ENCODE measurements at regions not wholly inside any gene's neighbourhood (a gene's known extent, or its start where the extent isn't known, plus 50 kb on each side); places are given as distances from the start of the nearest gene placed in this dataset.

DNA sequence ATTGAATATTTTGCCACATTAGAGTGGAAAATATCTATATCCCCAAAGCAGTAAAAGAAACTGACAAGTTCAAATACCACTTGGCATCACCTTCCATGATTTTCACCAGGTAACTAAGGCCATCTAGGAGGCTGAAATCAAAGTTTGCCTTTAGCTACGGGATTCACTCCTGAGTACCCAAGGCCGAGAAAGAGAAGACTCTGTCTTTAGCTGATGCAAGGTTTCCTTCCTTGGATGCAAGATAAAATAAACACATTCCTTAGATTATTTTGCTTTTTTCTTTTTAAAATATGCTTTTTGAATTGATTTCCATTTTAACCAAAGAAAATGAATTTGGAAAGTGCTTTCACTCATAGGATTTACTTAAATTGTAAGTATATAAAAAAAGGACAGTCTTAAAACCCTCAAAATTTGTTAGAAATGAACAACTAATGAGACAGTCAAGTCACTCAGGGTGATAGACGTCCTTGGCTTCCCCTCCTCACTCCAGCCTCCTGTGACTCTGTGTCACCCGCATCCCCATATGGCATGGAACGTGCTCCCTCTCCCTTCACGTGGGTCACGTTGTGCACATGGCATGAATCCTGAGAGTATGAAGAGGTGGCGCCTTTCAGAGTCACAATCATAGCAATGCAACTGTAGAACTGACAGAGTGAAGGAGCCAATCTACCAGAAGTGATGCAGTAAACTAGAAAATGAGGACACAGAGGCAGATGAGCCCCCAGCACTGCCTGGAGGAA, 148.4 kb downstream of the RTP4 start:
- no peak overlapping the region for H3K4me3 ChIP-seq (replicated peaks in 1 of 3; ENCODE audit: low read depth in 2 of 3, low read length in 3 of 3)
- Mint-ChIP-seq H3K27ac (no peak overlapping the region), H3K9me3 (peaks cover 2 to 16% (median 7%) of the 10 kb centered on the region in 7 donors), H3K36me3 (no peaks in the 10 kb centered on the region), H3K4me1 (no peaks in the 10 kb centered on the region), H3K4me3 (no peak overlapping the region), H3K27me3 (ENCODE audit: low read depth in 3 of 3) (peaks cover 0 to 4% (median 0%) of the 10 kb centered on the region in 3 donors)
- DNase-seq = no peak
- peaks cover 0 to 8% of the 10 kb centered on the region in 2 donors for H3K9me3 ChIP-seq (replicated peaks in 1 of 2; ENCODE audit: control insufficient read depth in 1 of 2, insufficient read depth in 1 of 2, low read length in 2 of 2)
- no peak overlapping the region for H2AFZ ChIP-seq (ENCODE audit: insufficient read depth, low read depth, low read length, poor library complexity, severe bottlenecking)
- WGBS (ENCODE audit: insufficient coverage) = 94% methylated on average over 6 of the region's 8 CpGs
- no peaks in the 10 kb centered on the region for H3K79me2 ChIP-seq (ENCODE audit: insufficient read depth, low read length)
- intact Hi-C loops (cut with micrococcal nuclease) = no loop called here
- no peak overlapping the region for H3K4me2 ChIP-seq (replicated peaks; ENCODE audit: extremely low read depth, low read length, poor library complexity, severe bottlenecking)
- H4K20me1 ChIP-seq (ENCODE audit: insufficient read depth, low read length) = no peaks in the 10 kb centered on the region
- no peaks in the 10 kb centered on the region for H3K36me3 ChIP-seq (replicated peaks in 1 of 2; ENCODE audit: control insufficient read depth in 1 of 2, insufficient read depth in 2 of 2, low read length in 2 of 2)
- no peaks in the 10 kb centered on the region for H3K27me3 ChIP-seq (ENCODE audit: control insufficient read depth in 2 of 2, insufficient read depth in 2 of 2, low read length in 2 of 2)
- H3K27ac ChIP-seq (ENCODE audit: low read depth in 1 of 2, low read length in 2 of 2) = no peak overlapping the region
- no peak for TF ChIP-seq CTCF (IDR thresholded peaks at IDR 0.05)
- no peaks in the 10 kb centered on the region for H3K4me1 ChIP-seq (ENCODE audit: control insufficient read depth in 1 of 2, insufficient read depth in 2 of 2, low read length in 2 of 2)
- H3K9ac ChIP-seq (ENCODE audit: insufficient read depth, low read length, poor library complexity, severe bottlenecking) = no peak overlapping the region

- Histone ChIP-seq H3K36me3 (replicated peaks in 1 of 2; ENCODE audit: control insufficient read depth in 1 of 2, insufficient read depth in 2 of 2, low read length in 2 of 2) (no peaks in the 10 kb centered on the region), H3K79me2 (ENCODE audit: insufficient read depth, low read length) (no peaks in the 10 kb centered on the region), H3K4me2 (replicated peaks; ENCODE audit: extremely low read depth, low read length, poor library complexity, severe bottlenecking) (no peak overlapping the region), H2AFZ (ENCODE audit: insufficient read depth, low read depth, low read length, poor library complexity, severe bottlenecking) (no peak overlapping the region), H3K9ac (ENCODE audit: insufficient read depth, low read length, poor library complexity, severe bottlenecking) (no peak overlapping the region), H3K4me3 (replicated peaks in 1 of 3; ENCODE audit: low read depth in 2 of 3, low read length in 3 of 3) (no peak overlapping the region), H3K9me3 (replicated peaks in 1 of 2; ENCODE audit: control insufficient read depth in 1 of 2, insufficient read depth in 1 of 2, low read length in 2 of 2) (peaks cover 0 to 8% of the 10 kb centered on the region in 2 donors), H3K27me3 (ENCODE audit: control insufficient read depth in 2 of 2, insufficient read depth in 2 of 2, low read length in 2 of 2) (no peaks in the 10 kb centered on the region), H3K27ac (ENCODE audit: low read depth in 1 of 2, low read length in 2 of 2) (no peak overlapping the region), H4K20me1 (ENCODE audit: insufficient read depth, low read length) (no peaks in the 10 kb centered on the region), H3K4me1 (ENCODE audit: control insufficient read depth in 1 of 2, insufficient read depth in 2 of 2, low read length in 2 of 2) (no peaks in the 10 kb centered on the region)
- peaks cover 0 to 2% (median 0%) of the 10 kb centered on the region in 3 donors for H3K27me3 Mint-ChIP-seq (ENCODE audit: low read depth in 3 of 3)
- no peak overlapping the region for H3K27ac Mint-ChIP-seq
- intact Hi-C loops (cut with micrococcal nuclease) = no loop called here
- H3K36me3 Mint-ChIP-seq = no peaks in the 10 kb centered on the region
- H3K4me1 Mint-ChIP-seq = no peaks in the 10 kb centered on the region
- no peak for TF ChIP-seq CTCF (IDR thresholded peaks at IDR 0.05)
- no peak for DNase-seq
- WGBS (ENCODE audit: insufficient coverage) = 92% methylated on average over 2 of the region's 5 CpGs
- peaks cover 0 to 9% (median 6%) of the 10 kb centered on the region in 7 donors for H3K9me3 Mint-ChIP-seq
- no peak overlapping the region for H3K4me3 Mint-ChIP-seq
These were observed 139.7 kb downstream of the RTP4 start for GRCh38 chr3:187507905-187508304.
